GM18502 (cell line): ENCODE measurements at regions not wholly inside any gene's neighbourhood (a gene's known extent, or its start where the extent isn't known, plus 50 kb on each side); places are given as distances from the start of the nearest gene placed in this dataset.

Experiments used
- ATAC-seq: cut with Tn5 transposase; IDR thresholded peaks from one replicate; pipeline ENCODE4 v1.9.1; 2021; ENCODE audit warnings: mild to moderate bottlenecking; ENCODE audit not compliant: unreplicated experiment, poor library complexity

DNA sequence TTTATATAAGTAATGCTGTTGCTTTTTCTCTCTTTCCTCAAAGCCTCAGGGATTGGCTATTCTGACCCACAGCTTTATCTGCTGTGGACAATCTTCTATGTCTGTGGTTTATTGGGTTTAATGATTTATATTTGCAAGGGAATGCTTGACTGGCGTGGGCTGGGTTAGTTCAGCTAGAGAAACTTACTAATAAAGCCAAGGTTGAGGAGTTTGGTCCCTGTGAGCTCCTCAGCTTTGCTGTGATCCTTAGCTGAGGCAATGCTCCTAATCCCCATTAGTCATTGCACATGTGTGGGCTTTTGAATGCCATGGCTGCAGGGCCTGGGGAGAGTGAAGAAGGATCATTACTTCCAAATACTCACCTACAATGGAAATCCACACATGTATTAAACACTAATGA, 179.3 kb downstream of the ZNF326 start:
- ATAC-seq, result no peak

DNA sequence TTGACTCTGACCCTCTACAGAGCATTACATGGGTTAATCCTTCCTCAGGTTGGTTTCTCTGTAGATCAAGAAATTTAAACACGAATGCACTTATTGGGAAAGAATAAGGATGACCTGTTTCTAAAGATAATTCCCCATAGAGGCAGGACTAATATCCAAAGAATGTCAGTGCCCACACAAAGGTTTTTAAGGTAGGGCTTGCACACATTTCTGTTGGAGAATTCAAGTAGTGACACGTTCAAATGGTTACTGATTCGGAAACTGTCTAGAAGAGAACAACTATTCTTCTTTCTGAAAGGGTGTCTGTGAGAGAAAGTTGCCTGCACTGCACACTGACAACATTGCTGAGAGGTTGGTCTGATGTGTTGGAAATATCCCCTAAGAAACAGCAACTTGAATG, 167.3 kb downstream of the ZNF326 start:
- ATAC-seq, result no peak

DNA sequence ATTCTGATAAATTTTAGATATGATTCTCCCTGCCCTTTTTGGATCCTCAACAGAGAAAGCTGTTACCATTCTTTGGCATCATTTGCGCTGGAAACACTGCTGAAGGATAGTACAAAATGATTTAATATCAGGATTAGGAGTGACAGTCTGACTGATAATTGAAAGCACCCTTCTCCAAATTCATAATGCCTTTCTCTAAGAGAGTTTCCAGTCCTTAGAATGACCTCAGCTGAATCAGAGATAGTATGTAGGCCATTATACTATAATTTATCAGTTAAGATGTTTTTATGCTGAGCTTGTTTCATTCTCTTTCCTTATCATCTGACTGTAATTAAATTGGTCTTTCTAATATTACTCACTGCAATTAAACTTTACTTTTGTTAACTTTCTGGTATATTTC, 166.7 kb downstream of the ZNF326 start:
- no peak for ATAC-seq

- no peak for ATAC-seq
These were observed 161.0 kb downstream of the ZNF326 start for GRCh38 chr1:90155721-90156487.

DNA sequence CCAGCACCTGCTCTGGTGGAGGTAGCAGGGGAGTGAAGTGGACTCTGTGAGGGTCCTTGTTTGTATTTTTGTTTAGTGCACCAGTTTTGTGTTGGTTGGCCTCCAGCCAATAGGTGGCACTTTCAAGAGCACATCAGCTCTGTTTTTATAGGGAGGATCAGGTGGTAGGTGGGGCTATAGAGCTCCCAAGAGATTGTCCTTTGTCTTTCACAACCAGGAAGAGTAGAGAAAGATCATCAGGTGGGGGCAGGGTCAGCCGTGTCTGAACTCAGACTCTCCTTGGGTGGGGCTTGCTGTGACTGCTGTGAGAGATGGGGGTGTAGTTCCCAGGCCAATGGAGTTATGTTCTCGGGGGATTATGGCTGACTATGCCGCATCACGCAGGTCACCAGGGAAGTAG, 159.8 kb downstream of the ZNF326 start:
- ATAC-seq, result no peak

DNA sequence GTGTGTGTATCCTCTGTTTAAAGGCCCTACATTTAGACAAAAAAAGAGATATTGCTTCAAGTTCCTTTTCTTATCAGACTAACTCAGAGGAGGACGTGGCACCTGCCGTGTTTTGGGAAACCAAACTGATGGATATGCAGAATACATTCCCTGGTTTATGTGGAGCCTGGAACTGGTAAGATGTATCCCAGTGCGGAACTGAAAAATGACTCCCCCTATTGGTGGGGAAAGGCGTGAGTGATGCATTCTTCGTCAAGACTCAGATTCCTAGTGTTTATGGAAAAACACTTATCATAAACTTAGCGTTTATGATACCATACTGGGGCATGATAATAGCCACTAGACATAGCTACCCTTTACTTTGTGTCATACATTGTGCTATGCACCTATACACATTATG, 154.2 kb downstream of the ZNF326 start:
- ATAC-seq, result no peak

GRCh38 chr1:90147093-90147492, 152.2 kb downstream of the ZNF326 start:
- no peak for ATAC-seq

GRCh38 chr1:90144820-90145219, 149.9 kb downstream of the ZNF326 start:
- ATAC-seq, result no peak

DNA sequence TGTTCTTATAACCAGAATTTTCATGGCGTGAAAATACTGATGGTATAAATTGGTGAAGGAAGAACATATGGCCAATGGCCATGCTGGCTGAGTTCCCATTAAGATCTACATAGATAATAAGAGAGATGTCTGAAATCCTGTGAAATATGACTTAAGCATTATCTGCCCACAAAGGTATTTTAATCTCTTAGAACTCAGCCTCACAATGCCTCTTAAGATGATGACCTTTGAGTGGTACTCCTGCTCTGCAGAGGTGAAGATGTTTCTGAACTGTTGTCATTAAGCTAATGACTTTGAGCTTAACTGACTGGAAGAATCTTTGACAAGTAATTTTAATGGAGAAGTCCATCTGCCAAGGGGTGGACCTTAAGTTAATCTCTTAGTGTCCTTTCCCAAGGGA, 148.7 kb downstream of the ZNF326 start:
- ATAC-seq, result no peak

DNA sequence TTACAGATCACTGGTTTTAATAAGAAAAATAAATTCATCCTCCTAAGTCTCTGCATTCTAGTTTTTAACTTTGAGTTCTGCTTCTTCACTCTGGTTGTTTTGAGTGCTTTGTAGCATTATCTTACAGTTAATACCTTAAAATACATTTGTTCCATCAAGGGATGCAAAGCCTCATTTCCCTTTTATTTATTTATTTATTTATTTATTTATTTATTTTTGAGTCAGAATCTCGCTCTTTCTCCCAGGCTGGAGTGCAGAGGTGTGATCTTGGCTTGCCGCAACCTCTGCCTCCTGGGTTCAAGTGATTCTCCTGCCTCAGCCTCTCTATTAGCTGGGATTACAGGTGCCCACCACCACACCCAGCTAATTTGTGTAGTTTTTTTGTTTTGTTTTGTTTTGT, 147.8 kb downstream of the ZNF326 start:
- ATAC-seq, result no peak

DNA sequence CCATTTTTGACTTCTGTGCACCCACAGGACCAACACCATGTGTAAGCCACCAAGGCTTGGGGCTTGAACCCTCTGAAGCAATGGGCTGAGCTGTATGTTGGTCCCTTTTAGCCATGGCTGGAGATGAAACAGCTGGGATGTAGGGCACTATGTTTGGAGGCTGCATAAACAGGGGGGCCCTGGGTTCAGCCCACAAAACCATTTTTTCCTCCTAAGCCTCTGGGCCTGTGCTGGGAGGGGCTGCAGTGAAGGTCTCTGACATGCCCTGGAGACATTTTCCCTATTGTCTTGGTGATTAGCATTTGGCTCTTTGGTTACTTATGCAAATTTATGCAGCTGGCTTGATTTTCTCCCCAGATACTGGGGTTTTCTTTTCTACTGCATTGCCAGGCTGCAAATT, 144.9 kb downstream of the ZNF326 start:
- ATAC-seq, result no peak

- no peak for ATAC-seq
These were observed 140.4 kb downstream of the ZNF326 start for GRCh38 chr1:90135286-90135685.

- no peak for ATAC-seq
These were observed 139.5 kb downstream of the ZNF326 start for GRCh38 chr1:90134175-90134955.

GRCh38 chr1:90133133-90133532, 138.2 kb downstream of the ZNF326 start:
- ATAC-seq, result no peak

DNA sequence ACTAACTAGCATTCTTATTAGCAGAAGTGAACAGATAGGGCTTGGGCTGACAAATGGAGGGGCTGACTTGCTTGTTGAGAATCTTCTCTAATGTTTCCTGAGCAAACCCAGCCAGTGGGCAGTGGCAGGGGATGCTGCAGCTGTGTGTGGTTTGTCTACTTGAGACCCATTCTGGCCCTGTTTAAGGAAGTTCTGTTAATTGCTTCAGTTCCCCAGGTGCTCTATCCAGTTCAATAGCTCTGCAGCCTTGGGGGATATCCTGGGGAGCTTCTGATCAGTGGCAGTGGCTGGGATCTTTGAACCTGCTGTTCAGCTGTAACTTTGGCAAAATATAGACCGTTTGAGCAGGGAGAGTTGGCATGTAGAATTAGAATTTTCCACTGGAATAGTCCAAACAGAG, 137.4 kb downstream of the ZNF326 start:
- ATAC-seq, result no peak

- ATAC-seq, result no peak
These were observed 132.5 kb downstream of the ZNF326 start for GRCh38 chr1:90127288-90127953.

GRCh38 chr1:90126834-90127233, 131.9 kb downstream of the ZNF326 start:
- no peak for ATAC-seq

DNA sequence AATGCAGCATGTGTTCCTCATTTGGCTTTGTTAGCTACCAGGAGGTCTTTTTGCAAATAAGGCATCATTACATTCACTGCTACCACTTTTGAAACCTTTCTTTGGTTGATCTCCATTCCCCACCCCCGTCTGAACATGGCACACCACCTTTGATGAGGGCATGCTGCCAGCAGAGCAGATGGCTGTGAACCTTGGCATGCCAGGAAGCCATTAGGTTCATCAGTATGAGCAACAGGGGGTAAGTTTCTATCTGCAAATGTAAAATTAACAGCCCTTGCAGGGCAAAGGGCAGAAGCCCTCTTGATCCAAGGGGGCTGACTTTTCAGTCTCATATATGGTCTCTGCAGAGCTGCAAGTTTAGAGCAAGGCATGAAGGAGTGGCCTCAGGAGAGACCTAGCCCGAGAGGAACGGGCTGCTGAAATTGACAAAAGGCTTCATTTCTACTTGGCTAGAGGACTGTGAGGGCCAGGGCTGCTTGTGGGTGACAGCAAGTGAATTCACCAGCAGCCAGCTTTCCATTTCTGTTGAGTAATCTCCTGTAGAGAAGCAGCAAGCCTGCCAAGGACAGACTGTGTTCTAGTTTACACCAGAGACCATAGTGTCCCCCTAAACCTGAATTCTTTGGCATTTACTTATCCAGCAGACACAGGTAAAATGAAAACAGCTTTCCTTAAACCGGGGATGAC, 127.9 kb downstream of the ZNF326 start:
- no peak for ATAC-seq

DNA sequence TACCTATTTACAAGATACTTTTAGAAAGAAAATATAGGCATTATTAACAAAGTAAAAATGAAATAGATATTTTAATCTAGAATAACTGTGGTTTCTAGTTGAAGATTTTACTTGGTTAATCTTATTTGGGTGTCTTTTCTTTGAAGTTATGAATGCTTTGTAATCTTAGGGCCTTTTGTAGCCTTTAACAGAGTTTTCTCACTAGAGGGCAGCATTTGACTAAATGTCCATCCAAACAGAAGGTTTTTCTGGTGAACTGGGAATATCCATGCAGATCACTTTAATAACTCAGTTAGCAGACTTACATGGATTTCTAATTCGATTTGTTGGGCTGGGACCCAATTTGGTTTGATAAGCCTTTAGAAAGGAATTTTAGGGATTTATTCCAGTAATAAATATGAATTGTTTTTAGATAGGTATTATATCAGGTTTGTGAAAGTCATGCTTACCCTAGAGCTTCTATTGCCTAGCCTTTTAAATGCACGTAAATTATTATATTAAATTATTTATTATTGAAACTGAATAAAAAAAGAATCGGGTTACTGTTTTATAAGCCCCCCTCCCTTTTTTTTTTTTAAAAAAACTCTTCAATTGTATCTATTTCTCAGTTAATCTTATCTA, 119.7 kb downstream of the ZNF326 start:
- no peak for ATAC-seq

DNA sequence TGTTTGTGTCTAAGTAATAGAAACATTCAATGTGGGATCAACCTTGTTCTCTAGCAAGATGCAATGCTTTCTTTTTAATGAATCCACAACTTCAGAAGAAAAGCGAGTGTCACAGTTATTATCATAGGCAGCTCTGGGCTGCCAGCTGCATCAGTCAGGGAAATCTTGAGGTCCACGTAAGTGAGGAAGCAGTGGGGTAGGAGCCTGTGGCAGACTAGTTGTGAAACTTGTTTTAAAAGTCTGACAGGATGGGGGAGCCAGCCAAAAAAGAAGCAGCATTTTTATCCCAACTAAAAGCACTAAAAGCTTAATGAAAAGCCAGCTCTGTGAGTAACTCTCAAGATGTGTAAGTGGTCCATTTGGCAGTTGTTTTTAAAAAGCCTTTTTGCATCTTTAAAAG, 113.1 kb downstream of the ZNF326 start:
- ATAC-seq, result no peak
